HEK293 (cell line): ENCODE measurements at regions not wholly inside any gene's neighbourhood (a gene's known extent, or its start where the extent isn't known, plus 50 kb on each side); places are given as distances from the start of the nearest gene placed in this dataset.

Experiments used
- CTCF ChIA-PET: fragments of 350-600 bp; formaldehyde crosslinking; extraction: SDS; loops from one replicate; lab custom pipeline; 2021; ENCODE audit warnings: antibody characterized with exemption; lab: Yijun Ruan, JAX
- POLR2A ChIA-PET: fragments of 300-600 bp; formaldehyde crosslinking; extraction: SDS; loops from one replicate; lab custom pipeline; 2020; ENCODE audit warnings: antibody characterized with exemption, inconsistent platforms; lab: Yijun Ruan, JAX
- H3K27ac ChIP-seq: fragments of 200-500 bp; sonication (Bioruptor generic); 2 replicates; pipeline ENCODE4 v1.5.1; 2014; ENCODE audit warnings: low read depth, low read length, control low read depth, inconsistent platforms; ENCODE audit errors: extremely low read depth
- H3K36me3 ChIP-seq, 2 experiments: fragments of 200-500 bp in 1 of 2; sonication (Bioruptor generic) in 1 of 2; 1 replicate in 1 of 2; 2 replicates in 1 of 2; pipeline ENCODE4 v1.5.1; 2014 to 2017; ENCODE audit warnings: inconsistent platforms in 2 of 2, low read length in 2 of 2; ENCODE audit not compliant: control insufficient read depth in 2 of 2, insufficient read depth in 1 of 2
- H3K4me1 ChIP-seq: fragments of 200-500 bp; sonication (Bioruptor generic); 2 replicates; pipeline ENCODE4 v1.5.1; 2014; ENCODE audit warnings: mild to moderate bottlenecking, low read length, inconsistent platforms; ENCODE audit not compliant: control insufficient read depth, insufficient read depth
- H3K4me3 ChIP-seq: 2 replicates; pipeline ENCODE4 v1.5.1; 2011; ENCODE audit warnings: low read depth, mild to moderate bottlenecking, control low read depth, low read length, moderate library complexity
- H3K9me3 ChIP-seq: fragments of 200-500 bp; sonication (Bioruptor generic); 2 replicates; pipeline ENCODE4 v1.5.1; 2014; ENCODE audit warnings: low read depth, low read length, inconsistent platforms; ENCODE audit not compliant: control insufficient read depth, insufficient read depth
- GLI2 ChIP-seq: fragments of 450-650 bp; formaldehyde crosslinking; IDR thresholded peaks from 2 replicates; pipeline ENCODE4; 2017; ENCODE audit warnings: missing biosample characterization, missing genetic modification characterization, low read depth, borderline replicate concordance
- TRIM28 ChIP-seq: IDR thresholded peaks from 2 replicates; pipeline ENCODE4 v1.6.1; 2011; ENCODE audit warnings: low read length, control low read depth, borderline replicate concordance
- ZBTB1 ChIP-seq: fragments of 450-650 bp; formaldehyde crosslinking; IDR thresholded peaks from 2 replicates; pipeline ENCODE4 v1.5.1; 2016; ENCODE audit warnings: missing biosample characterization, missing genetic modification characterization
- ZBTB17 ChIP-seq: fragments of 450-650 bp; formaldehyde crosslinking; IDR thresholded peaks from 2 replicates; pipeline ENCODE4 v1.5.1; 2016; ENCODE audit warnings: missing biosample characterization, missing genetic modification characterization
- ZBTB20 ChIP-seq: fragments of 450-650 bp; formaldehyde crosslinking; IDR thresholded peaks from 2 replicates; pipeline ENCODE4 v1.5.1; 2016; ENCODE audit warnings: missing biosample characterization, missing genetic modification characterization
- ZBTB8A ChIP-seq: fragments of 450-650 bp; formaldehyde crosslinking; IDR thresholded peaks from 2 replicates; pipeline ENCODE4 v1.5.1; 2016; ENCODE audit warnings: missing biosample characterization, missing genetic modification characterization
- ZFP37 ChIP-seq: fragments of 450-650 bp; formaldehyde crosslinking; IDR thresholded peaks from 2 replicates; pipeline ENCODE4 v1.5.1; 2016; ENCODE audit warnings: missing biosample characterization, missing genetic modification characterization
- ZFP69B ChIP-seq: fragments of 450-650 bp; formaldehyde crosslinking; IDR thresholded peaks from 2 replicates; pipeline ENCODE4 v1.5.1; 2016; ENCODE audit warnings: missing biosample characterization, missing genetic modification characterization
- ZNF114 ChIP-seq: fragments of 450-650 bp; formaldehyde crosslinking; IDR thresholded peaks from 2 replicates; pipeline ENCODE4 v1.5.0; 2017; ENCODE audit warnings: missing biosample characterization, missing genetic modification characterization
- ZNF121 ChIP-seq: fragments of 450-650 bp; formaldehyde crosslinking; IDR thresholded peaks from 2 replicates; pipeline ENCODE4 v1.5.1; 2016; ENCODE audit warnings: missing biosample characterization, missing genetic modification characterization
- ZNF138 ChIP-seq: fragments of 450-650 bp; formaldehyde crosslinking; IDR thresholded peaks from 2 replicates; pipeline ENCODE4 v1.5.1; 2016; ENCODE audit warnings: missing biosample characterization, missing genetic modification characterization, borderline replicate concordance
- ZNF214 ChIP-seq: fragments of 450-650 bp; formaldehyde crosslinking; IDR thresholded peaks from 2 replicates; pipeline ENCODE4 v1.5.1; 2017; ENCODE audit warnings: missing biosample characterization, mild to moderate bottlenecking, missing genetic modification characterization, borderline replicate concordance
- ZNF248 ChIP-seq: fragments of 450-650 bp; formaldehyde crosslinking; IDR thresholded peaks from 2 replicates; pipeline ENCODE4 v1.5.1; 2017; ENCODE audit warnings: missing biosample characterization, missing genetic modification characterization
- ZNF292 ChIP-seq: fragments of 450-650 bp; formaldehyde crosslinking; IDR thresholded peaks from 2 replicates; pipeline ENCODE4 v1.5.1; 2016; ENCODE audit warnings: low read depth, missing biosample characterization, missing genetic modification characterization, borderline replicate concordance
- ZNF302 ChIP-seq: fragments of 450-650 bp; formaldehyde crosslinking; IDR thresholded peaks from 2 replicates; pipeline ENCODE4 v1.5.1; 2016; ENCODE audit warnings: missing biosample characterization, missing genetic modification characterization, low read depth
- ZNF335 ChIP-seq: fragments of 450-650 bp; formaldehyde crosslinking; conservative IDR thresholded peaks from 2 replicates; pipeline ENCODE4 v1.5.1; 2016; ENCODE audit warnings: missing biosample characterization, missing genetic modification characterization
- ZNF416 ChIP-seq: fragments of 450-650 bp; formaldehyde crosslinking; IDR thresholded peaks from 2 replicates; pipeline ENCODE4 v1.5.1; 2016; ENCODE audit warnings: missing biosample characterization, missing genetic modification characterization
- ZNF433 ChIP-seq: fragments of 450-650 bp; formaldehyde crosslinking; IDR thresholded peaks from 2 replicates; pipeline ENCODE4 v1.5.1; 2016; ENCODE audit warnings: missing biosample characterization, missing genetic modification characterization, low read depth
- ZNF48 ChIP-seq: fragments of 450-650 bp; formaldehyde crosslinking; IDR thresholded peaks from 2 replicates; pipeline ENCODE4 v1.5.1; 2016; ENCODE audit warnings: missing biosample characterization, missing genetic modification characterization
- ZNF529 ChIP-seq: fragments of 450-650 bp; formaldehyde crosslinking; IDR thresholded peaks from 2 replicates; pipeline ENCODE4 v1.5.1; 2017; ENCODE audit warnings: missing genetic modification characterization, missing biosample characterization; ENCODE audit not compliant: insufficient replicate concordance
- ZNF544 ChIP-seq: fragments of 450-650 bp; formaldehyde crosslinking; IDR thresholded peaks from 2 replicates; pipeline ENCODE4 v1.5.0; 2017; ENCODE audit warnings: missing biosample characterization, missing genetic modification characterization
- ZNF600 ChIP-seq: fragments of 450-650 bp; formaldehyde crosslinking; IDR thresholded peaks from 2 replicates; pipeline ENCODE4 v1.5.1; 2016; ENCODE audit warnings: missing biosample characterization, missing genetic modification characterization
- ZNF629 ChIP-seq: fragments of 450-650 bp; formaldehyde crosslinking; IDR thresholded peaks from 2 replicates; pipeline ENCODE4 v1.5.1; 2017; ENCODE audit warnings: missing biosample characterization, missing genetic modification characterization
- ZNF776 ChIP-seq: fragments of 450-650 bp; formaldehyde crosslinking; IDR thresholded peaks from 2 replicates; pipeline ENCODE4 v1.5.0; 2017; ENCODE audit warnings: missing biosample characterization, missing genetic modification characterization, borderline replicate concordance
- ZNF792 ChIP-seq: fragments of 450-650 bp; formaldehyde crosslinking; IDR thresholded peaks from 2 replicates; pipeline ENCODE4 v1.5.1; 2016; ENCODE audit warnings: missing biosample characterization, missing genetic modification characterization
- TF ChIP-seq, protein P1 (sequence below): fragments of 450-650 bp; formaldehyde crosslinking; IDR thresholded peaks from 2 replicates; pipeline ENCODE4 v1.5.1; 2016; ENCODE audit warnings: missing biosample characterization, missing genetic modification characterization
- TF ChIP-seq, protein P2 (sequence below): fragments of 450-650 bp; formaldehyde crosslinking; IDR thresholded peaks from 2 replicates; pipeline ENCODE4 v1.5.1; 2016; ENCODE audit warnings: missing biosample characterization, missing genetic modification characterization
- TF ChIP-seq, protein P3 (sequence below): fragments of 450-650 bp; formaldehyde crosslinking; IDR thresholded peaks from 2 replicates; pipeline ENCODE4 v1.5.1; 2016; ENCODE audit warnings: missing biosample characterization, missing genetic modification characterization

DNA sequence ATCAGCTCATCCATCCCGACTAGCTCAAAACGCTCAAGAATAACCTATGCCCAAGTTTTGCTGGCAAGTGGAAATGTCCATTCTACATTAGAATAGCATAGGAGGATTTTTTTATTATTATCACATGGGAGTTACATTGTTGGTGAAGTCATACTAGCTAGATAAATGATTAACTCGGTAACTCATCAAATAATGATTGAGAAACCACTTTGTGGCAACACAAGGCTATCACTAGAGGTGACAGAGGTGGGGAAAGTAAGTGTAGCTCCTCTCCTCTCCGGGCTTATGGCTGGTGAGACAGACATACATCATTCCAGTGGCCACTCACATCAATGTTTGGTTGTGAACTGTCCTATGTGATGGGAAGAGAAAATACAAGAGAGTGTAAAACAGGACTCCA is 161.6 kb downstream of the ZIC5 start:
- Histone ChIP-seq H3K36me3 (no peaks in the 10 kb centered on the region), H3K4me3 (no peak overlapping the region), H3K9me3 (no peaks in the 10 kb centered on the region), H3K27ac (no peak overlapping the region), H3K4me1 (no peaks in the 10 kb centered on the region)
- ChIA-PET CTCF (no interaction called here), POLR2A (no interaction called here)
- no peak for TF ChIP-seq TRIM28
- TF ChIP-seq, protein P1, sequence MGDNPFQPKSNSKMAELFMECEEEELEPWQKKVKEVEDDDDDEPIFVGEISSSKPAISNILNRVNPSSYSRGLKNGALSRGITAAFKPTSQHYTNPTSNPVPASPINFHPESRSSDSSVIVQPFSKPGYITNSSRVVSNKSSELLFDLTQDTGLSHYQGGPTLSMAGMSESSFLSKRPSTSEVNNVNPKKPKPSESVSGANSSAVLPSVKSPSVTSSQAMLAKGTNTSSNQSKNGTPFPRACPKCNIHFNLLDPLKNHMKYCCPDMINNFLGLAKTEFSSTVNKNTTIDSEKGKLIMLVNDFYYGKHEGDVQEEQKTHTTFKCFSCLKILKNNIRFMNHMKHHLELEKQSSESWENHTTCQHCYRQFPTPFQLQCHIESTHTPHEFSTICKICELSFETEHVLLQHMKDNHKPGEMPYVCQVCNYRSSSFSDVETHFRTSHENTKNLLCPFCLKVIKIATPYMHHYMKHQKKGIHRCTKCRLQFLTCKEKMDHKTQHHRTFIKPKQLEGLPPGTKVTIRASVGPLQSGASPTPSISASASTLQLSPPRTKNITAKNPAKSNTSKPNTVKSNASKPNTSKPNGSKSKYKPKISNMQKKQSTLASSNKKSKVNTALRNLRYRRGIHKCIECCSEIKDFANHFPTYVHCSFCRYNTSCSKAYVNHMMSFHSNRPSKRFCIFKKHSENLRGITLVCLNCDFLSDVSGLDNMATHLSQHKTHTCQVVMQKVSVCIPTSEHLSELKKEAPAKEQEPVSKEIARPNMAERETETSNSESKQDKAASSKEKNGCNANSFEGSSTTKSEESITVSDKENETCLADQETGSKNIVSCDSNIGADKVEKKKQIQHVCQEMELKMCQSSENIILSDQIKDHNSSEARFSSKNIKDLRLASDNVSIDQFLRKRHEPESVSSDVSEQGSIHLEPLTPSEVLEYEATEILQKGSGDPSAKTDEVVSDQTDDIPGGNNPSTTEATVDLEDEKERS (tag by site-specific recombination) = no peak
- TF ChIP-seq ZNF416 (tag by site-specific recombination) = no peak
- TF ChIP-seq ZNF214 (tag by site-specific recombination) = no peak
- no peak for TF ChIP-seq ZNF121 (tag by site-specific recombination)
- no peak for TF ChIP-seq ZNF792
- no peak for TF ChIP-seq ZNF600 (tag by site-specific recombination)
- TF ChIP-seq ZNF335 (tag by site-specific recombination) = no peak
- TF ChIP-seq ZFP37 = no peak
- no peak for TF ChIP-seq ZNF248
- TF ChIP-seq ZNF48 (tag by site-specific recombination) = no peak
- TF ChIP-seq ZBTB8A (tag by site-specific recombination) = no peak
- TF ChIP-seq ZNF529 (tag by site-specific recombination) = no peak

DNA sequence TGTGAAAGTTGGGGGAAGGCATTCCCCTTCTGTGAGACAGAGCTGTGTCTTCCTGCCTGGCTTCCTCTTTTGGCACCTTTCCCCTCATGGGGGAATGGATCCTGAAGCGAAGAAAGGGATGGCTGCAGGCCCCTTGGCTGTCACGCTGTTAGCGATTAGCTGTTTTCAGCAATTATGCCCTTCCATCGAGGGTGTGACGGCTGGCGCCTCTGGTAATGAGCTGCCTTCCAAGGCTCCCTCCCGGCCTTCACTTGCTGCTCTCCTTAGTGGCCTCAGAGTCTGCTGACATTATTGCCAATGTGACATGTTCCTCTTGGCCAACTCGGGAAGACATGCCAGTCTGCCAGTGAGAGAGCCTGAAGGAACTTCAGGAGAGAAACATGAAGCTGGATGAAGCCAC is 162.1 kb downstream of the ZIC5 start:
- Histone ChIP-seq H3K9me3 (no peaks in the 10 kb centered on the region), H3K27ac (no peak overlapping the region), H3K4me3 (no peak overlapping the region), H3K4me1 (no peaks in the 10 kb centered on the region), H3K36me3 (no peaks in the 10 kb centered on the region)
- ChIA-PET CTCF (no interaction called here), POLR2A (no interaction called here)
- TF ChIP-seq ZNF121 (tag by site-specific recombination) (no peak), ZBTB17 (tag by site-specific recombination) (no peak), ZNF433 (tag by site-specific recombination) (no peak), ZFP69B (no peak), ZNF629 (tag by site-specific recombination) (no peak), ZBTB1 (tag by site-specific recombination) (no peak), GLI2 (tag by site-specific recombination) (no peak), ZNF302 (tag by site-specific recombination) (no peak), ZNF114 (tag by site-specific recombination) (no peak), ZNF138 (tag by site-specific recombination) (no peak), ZNF292 (tag by site-specific recombination) (no peak), ZNF529 (tag by site-specific recombination) (no peak), ZNF600 (tag by site-specific recombination) (no peak), ZBTB20 (tag by site-specific recombination) (no peak), ZNF776 (tag by site-specific recombination) (no peak), ZNF544 (tag by site-specific recombination) (no peak)
- TF ChIP-seq, protein P2, sequence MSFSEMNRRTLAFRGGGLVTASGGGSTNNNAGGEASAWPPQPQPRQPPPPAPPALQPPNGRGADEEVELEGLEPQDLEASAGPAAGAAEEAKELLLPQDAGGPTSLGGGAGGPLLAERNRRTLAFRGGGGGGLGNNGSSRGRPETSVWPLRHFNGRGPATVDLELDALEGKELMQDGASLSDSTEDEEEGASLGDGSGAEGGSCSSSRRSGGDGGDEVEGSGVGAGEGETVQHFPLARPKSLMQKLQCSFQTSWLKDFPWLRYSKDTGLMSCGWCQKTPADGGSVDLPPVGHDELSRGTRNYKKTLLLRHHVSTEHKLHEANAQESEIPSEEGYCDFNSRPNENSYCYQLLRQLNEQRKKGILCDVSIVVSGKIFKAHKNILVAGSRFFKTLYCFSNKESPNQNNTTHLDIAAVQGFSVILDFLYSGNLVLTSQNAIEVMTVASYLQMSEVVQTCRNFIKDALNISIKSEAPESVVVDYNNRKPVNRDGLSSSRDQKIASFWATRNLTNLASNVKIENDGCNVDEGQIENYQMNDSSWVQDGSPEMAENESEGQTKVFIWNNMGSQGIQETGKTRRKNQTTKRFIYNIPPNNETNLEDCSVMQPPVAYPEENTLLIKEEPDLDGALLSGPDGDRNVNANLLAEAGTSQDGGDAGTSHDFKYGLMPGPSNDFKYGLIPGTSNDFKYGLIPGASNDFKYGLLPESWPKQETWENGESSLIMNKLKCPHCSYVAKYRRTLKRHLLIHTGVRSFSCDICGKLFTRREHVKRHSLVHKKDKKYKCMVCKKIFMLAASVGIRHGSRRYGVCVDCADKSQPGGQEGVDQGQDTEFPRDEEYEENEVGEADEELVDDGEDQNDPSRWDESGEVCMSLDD (tag by site-specific recombination) = no peak
- TF ChIP-seq, protein P3, sequence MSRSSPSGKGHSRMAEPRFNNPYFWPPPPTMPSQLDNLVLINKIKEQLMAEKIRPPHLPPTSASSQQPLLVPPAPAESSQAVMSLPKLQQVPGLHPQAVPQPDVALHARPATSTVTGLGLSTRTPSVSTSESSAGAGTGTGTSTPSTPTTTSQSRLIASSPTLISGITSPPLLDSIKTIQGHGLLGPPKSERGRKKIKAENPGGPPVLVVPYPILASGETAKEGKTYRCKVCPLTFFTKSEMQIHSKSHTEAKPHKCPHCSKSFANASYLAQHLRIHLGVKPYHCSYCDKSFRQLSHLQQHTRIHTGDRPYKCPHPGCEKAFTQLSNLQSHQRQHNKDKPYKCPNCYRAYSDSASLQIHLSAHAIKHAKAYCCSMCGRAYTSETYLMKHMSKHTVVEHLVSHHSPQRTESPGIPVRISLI (tag by site-specific recombination) = no peak
